ENCODE measurements at regions not wholly inside any gene's neighbourhood (a gene's known extent, or its start where the extent isn't known, plus 50 kb on each side); places are given as distances from the start of the nearest gene placed in this dataset.
A peak's percentile ranks its signal among the peaks of the same experiment; 100 is the strongest.

GRCh38 chr2:37855283-37856041 is 69.6 kb upstream of the RMDN2 start:
- Histone ChIP-seq H3K9me3 (no peaks in the 10 kb centered on the region), H3K27me3 (no peaks in the 10 kb centered on the region), H3K36me3 (no peaks in the 10 kb centered on the region), H3K4me3 (no peak overlapping the region)
- DNase-seq, result peak; percentile 85

GRCh38 chr2:37856101-37856751 is 68.9 kb upstream of the RMDN2 start:
- no peaks in the 10 kb centered on the region for H3K9me3 ChIP-seq
- no peak for DNase-seq
- H3K4me3 ChIP-seq, result no peak overlapping the region
- no peaks in the 10 kb centered on the region for H3K36me3 ChIP-seq
- no peaks in the 10 kb centered on the region for H3K27me3 ChIP-seq

- no peak for DNase-seq
- Histone ChIP-seq H3K36me3 (no peaks in the 10 kb centered on the region), H3K27me3 (no peaks in the 10 kb centered on the region), H3K9me3 (no peaks in the 10 kb centered on the region), H3K4me3 (no peak overlapping the region)
Observed at GRCh38 chr2:37857575-37858399, 67.3 kb upstream of the RMDN2 start.

GRCh38 chr2:37858400-37858711 is 66.7 kb upstream of the RMDN2 start:
- H3K27me3 ChIP-seq, result no peaks in the 10 kb centered on the region
- peak; percentile 41 for DNase-seq
- H3K4me3 ChIP-seq, result no peak overlapping the region
- H3K9me3 ChIP-seq, result no peaks in the 10 kb centered on the region
- H3K36me3 ChIP-seq, result no peaks in the 10 kb centered on the region

GRCh38 chr2:37858725-37859267 is 66.3 kb upstream of the RMDN2 start:
- H3K27me3 ChIP-seq, result no peaks in the 10 kb centered on the region
- no peaks in the 10 kb centered on the region for H3K9me3 ChIP-seq
- H3K36me3 ChIP-seq, result no peaks in the 10 kb centered on the region
- no peak for DNase-seq
- no peak overlapping the region for H3K4me3 ChIP-seq

- Histone ChIP-seq H3K36me3 (no peaks in the 10 kb centered on the region), H3K9me3 (no peaks in the 10 kb centered on the region)
- no peak for DNase-seq
Observed at GRCh38 chr2:37862620-37863019, 62.5 kb upstream of the RMDN2 start.

GRCh38 chr2:37864217-37864616 is 60.9 kb upstream of the RMDN2 start:
- no peaks in the 10 kb centered on the region for H3K27me3 ChIP-seq
- DNase-seq, result no peak

More at GRCh38 chr2:37862620-37863019, 62.5 kb upstream of the RMDN2 start:
- no peaks in the 10 kb centered on the region for H3K27me3 ChIP-seq
- no peak overlapping the region for H3K4me3 ChIP-seq

GRCh38 chr2:37865640-37866039 is 59.4 kb upstream of the RMDN2 start:
- no peak for DNase-seq
- H3K27me3 ChIP-seq, result no peaks in the 10 kb centered on the region
- H3K4me3 ChIP-seq, result no peak overlapping the region
- H3K36me3 ChIP-seq, result no peaks in the 10 kb centered on the region
- no peaks in the 10 kb centered on the region for H3K9me3 ChIP-seq

More at GRCh38 chr2:37864217-37864616, 60.9 kb upstream of the RMDN2 start:
- H3K36me3 ChIP-seq, result no peaks in the 10 kb centered on the region
- H3K4me3 ChIP-seq, result no peak overlapping the region
- H3K9me3 ChIP-seq, result no peaks in the 10 kb centered on the region

GRCh38 chr2:37866171-37866934 is 58.7 kb upstream of the RMDN2 start:
- no peak for DNase-seq
- H3K9me3 ChIP-seq, result no peaks in the 10 kb centered on the region
- no peaks in the 10 kb centered on the region for H3K27me3 ChIP-seq
- no peaks in the 10 kb centered on the region for H3K36me3 ChIP-seq
- no peak overlapping the region for H3K4me3 ChIP-seq

- H3K9me3 ChIP-seq, result no peaks in the 10 kb centered on the region
- DNase-seq, result no peak
- H3K27me3 ChIP-seq, result no peaks in the 10 kb centered on the region
- no peaks in the 10 kb centered on the region for H3K36me3 ChIP-seq
- no peak overlapping the region for H3K4me3 ChIP-seq
Observed at GRCh38 chr2:37867166-37867565, 57.9 kb upstream of the RMDN2 start.

- H3K36me3 ChIP-seq, result no peaks in the 10 kb centered on the region
- no peak for DNase-seq
- H3K4me3 ChIP-seq, result no peak overlapping the region
- H3K27me3 ChIP-seq, result no peaks in the 10 kb centered on the region
- H3K9me3 ChIP-seq, result no peaks in the 10 kb centered on the region
Observed at GRCh38 chr2:37868866-37869265, 56.2 kb upstream of the RMDN2 start.

- Histone ChIP-seq H3K4me3 (no peak overlapping the region), H3K27me3 (no peaks in the 10 kb centered on the region), H3K9me3 (no peaks in the 10 kb centered on the region), H3K36me3 (no peaks in the 10 kb centered on the region)
- DNase-seq, result no peak
Observed at GRCh38 chr2:37869304-37869703, 55.8 kb upstream of the RMDN2 start.

GRCh38 chr2:37869771-37870170 is 55.3 kb upstream of the RMDN2 start:
- peak; percentile 78 for DNase-seq
- H3K4me3 ChIP-seq, result no peak overlapping the region
- no peaks in the 10 kb centered on the region for H3K27me3 ChIP-seq
- no peaks in the 10 kb centered on the region for H3K36me3 ChIP-seq
- no peaks in the 10 kb centered on the region for H3K9me3 ChIP-seq

- Histone ChIP-seq H3K27me3 (no peaks in the 10 kb centered on the region), H3K4me3 (no peak overlapping the region), H3K9me3 (no peaks in the 10 kb centered on the region), H3K36me3 (no peaks in the 10 kb centered on the region)
- DNase-seq, result peak; percentile 34
Observed at GRCh38 chr2:37870829-37871228, 54.3 kb upstream of the RMDN2 start.

GRCh38 chr2:37871456-37872191 is 53.5 kb upstream of the RMDN2 start:
- no peak for DNase-seq
- no peak overlapping the region for H3K4me3 ChIP-seq
- H3K36me3 ChIP-seq, result no peaks in the 10 kb centered on the region
- no peaks in the 10 kb centered on the region for H3K27me3 ChIP-seq
- H3K9me3 ChIP-seq, result no peaks in the 10 kb centered on the region

- Histone ChIP-seq H3K9me3 (no peaks in the 10 kb centered on the region), H3K4me3 (no peak overlapping the region), H3K36me3 (no peaks in the 10 kb centered on the region), H3K27me3 (no peaks in the 10 kb centered on the region)
- no peak for DNase-seq
Observed at GRCh38 chr2:37872192-37872750, 52.8 kb upstream of the RMDN2 start.

All from MG63 (cell line).